ENCODE measurements at regions not wholly inside any gene's neighbourhood (a gene's known extent, or its start where the extent isn't known, plus 50 kb on each side); places are given as distances from the start of the nearest gene placed in this dataset.

DNA sequence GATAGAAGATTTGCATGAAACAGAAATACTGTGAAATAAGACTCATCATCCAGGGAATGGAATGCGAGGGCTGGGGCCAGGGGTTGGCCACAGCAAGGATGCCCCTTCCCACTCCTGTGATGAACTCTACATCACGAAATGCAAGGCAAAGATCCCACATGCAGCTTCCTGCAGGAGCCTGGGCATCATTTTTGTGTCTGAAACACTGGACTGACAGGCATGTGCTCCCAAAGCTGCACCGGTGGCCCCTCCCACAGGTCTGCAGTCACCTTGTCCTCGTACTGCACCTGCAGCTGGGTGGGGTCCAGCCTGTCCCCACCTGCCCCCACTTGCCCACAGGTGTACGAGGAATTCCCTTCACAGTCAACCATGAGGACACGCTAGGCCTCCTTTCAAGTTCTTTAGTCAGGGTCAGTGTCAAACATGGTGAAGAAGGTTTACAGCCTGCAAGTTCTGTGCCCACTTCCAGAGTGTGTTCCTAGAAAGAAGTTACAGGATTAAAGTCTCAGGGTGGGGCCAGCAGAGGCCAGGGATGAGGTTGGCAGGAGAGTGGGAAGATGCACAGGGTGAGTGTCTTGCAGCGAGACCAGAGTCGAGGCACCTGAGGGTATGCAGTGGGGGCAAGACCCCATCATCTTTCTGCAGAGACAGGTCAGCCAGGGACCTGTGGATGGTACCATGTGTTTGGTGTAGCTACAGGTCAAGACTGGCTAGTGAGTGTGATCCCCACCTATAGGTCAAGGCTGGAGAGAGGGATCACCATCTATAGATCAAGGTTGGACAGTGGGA, 155.0 kb upstream of the IRX2 start:
- no peak for DNase-seq
- Histone ChIP-seq H3K4me1 (no peaks in the 10 kb centered on the region), H3K9me3 (no peaks in the 10 kb centered on the region), H3K27me3 (no peaks in the 10 kb centered on the region), H3K4me3 (no peak overlapping the region), H3K27ac (no peak overlapping the region), H3K36me3 (no peaks in the 10 kb centered on the region)
- in situ Hi-C loops (cut with MboI; ENCODE audit: low pct_ligation_motif_present in 1 of 4, low pct_unique_long_range_greater_than_20kb in 1 of 4, low sequenced_read_pairs in 3 of 4): no loop called here
- TF ChIP-seq POLR2A (IDR thresholded peaks at IDR 0.05) (no peak), EP300 (IDR thresholded peaks at IDR 0.05; ENCODE audit: low read depth) (no peak), POLR2AphosphoS5 (IDR thresholded peaks at IDR 0.05) (no peak)
- TF ChIP-seq, protein P1, sequence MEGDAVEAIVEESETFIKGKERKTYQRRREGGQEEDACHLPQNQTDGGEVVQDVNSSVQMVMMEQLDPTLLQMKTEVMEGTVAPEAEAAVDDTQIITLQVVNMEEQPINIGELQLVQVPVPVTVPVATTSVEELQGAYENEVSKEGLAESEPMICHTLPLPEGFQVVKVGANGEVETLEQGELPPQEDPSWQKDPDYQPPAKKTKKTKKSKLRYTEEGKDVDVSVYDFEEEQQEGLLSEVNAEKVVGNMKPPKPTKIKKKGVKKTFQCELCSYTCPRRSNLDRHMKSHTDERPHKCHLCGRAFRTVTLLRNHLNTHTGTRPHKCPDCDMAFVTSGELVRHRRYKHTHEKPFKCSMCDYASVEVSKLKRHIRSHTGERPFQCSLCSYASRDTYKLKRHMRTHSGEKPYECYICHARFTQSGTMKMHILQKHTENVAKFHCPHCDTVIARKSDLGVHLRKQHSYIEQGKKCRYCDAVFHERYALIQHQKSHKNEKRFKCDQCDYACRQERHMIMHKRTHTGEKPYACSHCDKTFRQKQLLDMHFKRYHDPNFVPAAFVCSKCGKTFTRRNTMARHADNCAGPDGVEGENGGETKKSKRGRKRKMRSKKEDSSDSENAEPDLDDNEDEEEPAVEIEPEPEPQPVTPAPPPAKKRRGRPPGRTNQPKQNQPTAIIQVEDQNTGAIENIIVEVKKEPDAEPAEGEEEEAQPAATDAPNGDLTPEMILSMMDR (IDR thresholded peaks at IDR 0.05): no peak
- 75 to 82% methylated on average over 2 to 8 of the region's 8 CpGs for WGBS, 2 donors (ENCODE audit: low coverage in 1 of 2)
- intact Hi-C loops (cut with DNase I; ENCODE audit: low total_unique reads): no loop called here

DNA sequence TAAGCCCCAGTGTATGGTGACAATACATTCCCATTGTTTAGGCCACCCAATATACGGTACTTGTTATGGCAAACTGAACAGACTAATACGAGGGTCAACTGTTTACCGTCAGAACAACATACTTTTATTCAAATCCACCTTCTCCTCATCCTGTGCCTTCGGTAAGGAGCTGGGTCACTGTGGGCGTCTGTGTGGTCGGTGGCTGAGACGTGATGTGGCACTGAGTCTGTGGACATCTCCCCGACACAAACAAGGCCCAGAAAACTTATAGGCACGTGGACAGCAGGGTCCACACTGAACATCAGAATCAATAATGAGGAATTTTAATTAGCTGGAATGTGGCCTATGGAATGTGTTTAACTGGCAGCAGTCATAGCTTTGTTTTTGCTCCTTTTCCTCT, 154.3 kb upstream of the IRX2 start:
- no peaks in the 10 kb centered on the region for H3K36me3 ChIP-seq
- H3K9me3 ChIP-seq: no peaks in the 10 kb centered on the region
- no peak overlapping the region for H3K4me3 ChIP-seq
- TF ChIP-seq POLR2AphosphoS5 (IDR thresholded peaks at IDR 0.05) (no peak), EP300 (IDR thresholded peaks at IDR 0.05; ENCODE audit: low read depth) (no peak), POLR2A (IDR thresholded peaks at IDR 0.05) (no peak)
- TF ChIP-seq, protein P1 (IDR thresholded peaks at IDR 0.05): no peak
- DNase-seq: no peak
- in situ Hi-C loops (cut with MboI; ENCODE audit: low pct_ligation_motif_present in 1 of 4, low pct_unique_long_range_greater_than_20kb in 1 of 4, low sequenced_read_pairs in 3 of 4) (no loop called here), intact Hi-C loops (cut with DNase I; ENCODE audit: low total_unique reads) (no loop called here)
- 65 to 88% methylated on average over 3 to 9 of the region's 9 CpGs for WGBS, 2 donors (ENCODE audit: low coverage in 1 of 2)
- no peaks in the 10 kb centered on the region for H3K27me3 ChIP-seq
- H3K4me1 ChIP-seq: no peaks in the 10 kb centered on the region
- no peak overlapping the region for H3K27ac ChIP-seq

- in situ Hi-C loops (cut with MboI; ENCODE audit: low pct_ligation_motif_present in 1 of 4, low pct_unique_long_range_greater_than_20kb in 1 of 4, low sequenced_read_pairs in 3 of 4) (no loop called here), intact Hi-C loops (cut with DNase I; ENCODE audit: low total_unique reads) (no loop called here)
- WGBS, 2 donors (ENCODE audit: low coverage in 1 of 2): 82% methylated on average over 9 of the region's 9 CpGs; no CpG with 5 or more reads in 1 of the 2 donors
- no peak overlapping the region for H3K4me3 ChIP-seq
- no peaks in the 10 kb centered on the region for H3K36me3 ChIP-seq
- no peak for TF ChIP-seq POLR2A (IDR thresholded peaks at IDR 0.05)
- no peak for TF ChIP-seq EP300 (IDR thresholded peaks at IDR 0.05; ENCODE audit: low read depth)
- TF ChIP-seq POLR2AphosphoS5 (IDR thresholded peaks at IDR 0.05): no peak
- TF ChIP-seq, protein P1 (IDR thresholded peaks at IDR 0.05): no peak
- no peak for DNase-seq
- no peaks in the 10 kb centered on the region for H3K27me3 ChIP-seq
- H3K9me3 ChIP-seq: no peaks in the 10 kb centered on the region
- no peaks in the 10 kb centered on the region for H3K4me1 ChIP-seq
- H3K27ac ChIP-seq: no peak overlapping the region
These were observed 153.5 kb upstream of the IRX2 start for GRCh38 chr5:2904956-2905355.

DNA sequence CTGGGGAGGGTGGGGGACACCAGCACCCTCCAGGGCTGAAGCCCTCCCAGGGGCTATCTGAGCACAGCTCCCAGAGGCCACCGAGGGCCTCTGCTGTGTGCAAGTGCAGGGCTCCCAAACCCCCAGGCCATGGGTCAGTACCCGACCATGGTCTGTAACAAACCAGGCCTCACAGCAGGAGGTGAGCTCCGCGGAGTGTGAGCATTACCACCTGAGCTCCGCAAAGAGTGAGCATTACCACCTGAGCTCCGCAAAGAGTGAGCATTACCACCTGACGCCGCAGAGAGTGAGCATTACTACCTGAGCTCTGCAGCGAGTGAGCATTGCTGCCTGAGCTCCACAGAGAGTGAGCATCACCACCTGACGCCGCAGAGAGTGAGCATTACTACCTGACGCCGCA, 152.9 kb upstream of the IRX2 start:
- H3K9me3 ChIP-seq: no peaks in the 10 kb centered on the region
- no peak overlapping the region for H3K27ac ChIP-seq
- no peaks in the 10 kb centered on the region for H3K4me1 ChIP-seq
- intact Hi-C loops (cut with DNase I; ENCODE audit: low total_unique reads): no loop called here
- no peaks in the 10 kb centered on the region for H3K36me3 ChIP-seq
- no peak for DNase-seq
- in situ Hi-C loops (cut with MboI; ENCODE audit: low pct_ligation_motif_present in 1 of 4, low pct_unique_long_range_greater_than_20kb in 1 of 4, low sequenced_read_pairs in 3 of 4): no loop called here
- 79% methylated on average over 12 of the region's 13 CpGs; no CpG with 5 or more reads in 1 of the 2 donors for WGBS, 2 donors (ENCODE audit: low coverage in 1 of 2)
- no peak overlapping the region for H3K4me3 ChIP-seq
- TF ChIP-seq EP300 (IDR thresholded peaks at IDR 0.05; ENCODE audit: low read depth): no peak
- TF ChIP-seq POLR2AphosphoS5 (IDR thresholded peaks at IDR 0.05): no peak
- TF ChIP-seq, protein P1 (IDR thresholded peaks at IDR 0.05): no peak
- no peak for TF ChIP-seq POLR2A (IDR thresholded peaks at IDR 0.05)
- no peaks in the 10 kb centered on the region for H3K27me3 ChIP-seq

All from transverse colon (tissue), 4 donors.